GM12878 (cell line): ENCODE measurements at regions not wholly inside any gene's neighbourhood (a gene's known extent, or its start where the extent isn't known, plus 50 kb on each side); places are given as distances from the start of the nearest gene placed in this dataset.

Experiments used
- ATAC-seq: fragments of 200-7000 bp; cut with Tn5 transposase; 3 replicates; pipeline ENCODE4 v1.9.1; 2020; ENCODE audit warnings: mild to moderate bottlenecking, moderate library complexity
- BruUV-seq: library from RNA; stranded (reverse); fragments of 400-500 nt; replicated peaks from 2 replicates; lab custom pipeline; 2021; lab: Mats Ljungman, UMichigan
- CTCF ChIA-PET: fragments of 300-600 bp; sonication (Branson Sonifier 250); formaldehyde crosslinking; extraction: SDS; loops from one replicate; lab custom pipeline; 2021; ENCODE audit warnings: inconsistent platforms; lab: Yijun Ruan, JAX
- POLR2A ChIA-PET: fragments of 350-600 bp; formaldehyde crosslinking; extraction: SDS; loops from one replicate; lab custom pipeline; 2021; ENCODE audit warnings: inconsistent platforms; lab: Charles Lee
- RAD21 ChIA-PET: fragments of 300-600 bp; sonication (Branson Sonifier 250); formaldehyde crosslinking; loops from one replicate; lab custom pipeline; 2023; ENCODE audit warnings: antibody characterized with exemption; ENCODE audit not compliant: unreplicated experiment; lab: Charles Lee
- SMC1A ChIA-PET: fragments of 300-600 bp; sonication (Branson Sonifier 250); formaldehyde crosslinking; loops from one replicate; lab custom pipeline; 2023; ENCODE audit not compliant: unreplicated experiment, uncharacterized antibody; lab: Charles Lee
- DNase-seq: peaks from one replicate; pipeline ENCODE4 v3.0.0-alpha.2; 2011; ENCODE audit warnings: low read depth, low spot score
- FAIRE-seq: peaks from 3 replicates; lab custom pipeline; 2011; peaks lifted over from hg19 to GRCh38; lab: Jason Lieb, UNC
- H2AFZ ChIP-seq: 2 replicates; pipeline ENCODE4 v1.6.0; 2011; ENCODE audit warnings: low read depth, low read length, control low read depth; ENCODE audit not compliant: control insufficient read depth
- H3K27ac ChIP-seq: 2 replicates; pipeline ENCODE4 v1.5.1; 2011; ENCODE audit warnings: control low read depth; ENCODE audit not compliant: control insufficient read depth, insufficient read depth
- H3K27me3 ChIP-seq, 2 experiments: replicated peaks in 1 of 2; 2 replicates each; pipeline versions ENCODE4 v1.6.0 to v1.6.1; 2011; ENCODE audit warnings: low read length in 1 of 2; ENCODE audit not compliant: control insufficient read depth in 2 of 2, insufficient read depth in 2 of 2
- H3K36me3 ChIP-seq, 2 experiments: 2 replicates each; pipeline ENCODE4 v1.5.1; 2011; ENCODE audit warnings: low read length in 1 of 2; ENCODE audit not compliant: control insufficient read depth in 2 of 2, insufficient read depth in 2 of 2
- H3K4me1 ChIP-seq: 2 replicates; pipeline ENCODE4 v1.6.1; 2011; ENCODE audit warnings: mild to moderate bottlenecking, low read length, moderate library complexity, mixed read lengths; ENCODE audit not compliant: control insufficient read depth, insufficient read depth
- H3K4me2 ChIP-seq: 2 replicates; pipeline ENCODE4 v1.6.0; 2011; ENCODE audit warnings: control low read depth; ENCODE audit not compliant: control insufficient read depth, insufficient read depth
- H3K4me3 ChIP-seq: fragments of 200-600 bp; sonication (generic); 2 replicates; pipeline ENCODE4 v1.5.1; 2016
- H3K79me2 ChIP-seq: 2 replicates; pipeline ENCODE4 v1.6.0; 2011; ENCODE audit warnings: low read length; ENCODE audit not compliant: control insufficient read depth, insufficient read depth
- H3K9ac ChIP-seq: 2 replicates; pipeline ENCODE4 v1.8.0; 2011; ENCODE audit warnings: low read length, control low read depth, mixed read lengths; ENCODE audit not compliant: control insufficient read depth, insufficient read depth
- H3K9me3 ChIP-seq: replicated peaks from 3 replicates; pipeline ENCODE4 v1.5.1; 2011; ENCODE audit warnings: mild to moderate bottlenecking, low read length; ENCODE audit not compliant: control insufficient read depth, insufficient read depth
- H4K20me1 ChIP-seq: 2 replicates; pipeline ENCODE4 v1.6.0; 2011; ENCODE audit not compliant: control insufficient read depth, insufficient read depth
- ATF3 ChIP-seq: IDR thresholded peaks from 2 replicates; pipeline ENCODE4 v1.6.1; 2011; ENCODE audit warnings: low read depth, mild to moderate bottlenecking, low read length, moderate library complexity, borderline replicate concordance; ENCODE audit errors: extremely low read depth
- CBX3 ChIP-seq: fragments of 200-600 bp; sonication (generic); IDR thresholded peaks from 2 replicates; pipeline ENCODE4 v1.6.1; 2016; ENCODE audit warnings: low read depth, borderline replicate concordance
- CEBPB ChIP-seq, 2 experiments: fragments of 150-350 bp in 1 of 2; IDR thresholded peaks; 2 replicates each; pipeline ENCODE4 v1.6.1; 2012 to 2014; ENCODE audit warnings: low read depth in 2 of 2, low read length in 2 of 2, borderline replicate concordance in 1 of 2, inconsistent platforms in 1 of 2
- CHD4 ChIP-seq: fragments of 200-600 bp; sonication (generic); IDR thresholded peaks from 2 replicates; pipeline ENCODE4 v1.6.1; 2016; ENCODE audit warnings: mild to moderate bottlenecking
- HCFC1 ChIP-seq: fragments of 150-350 bp; IDR thresholded peaks from 2 replicates; pipeline ENCODE4 v1.6.1; 2014; ENCODE audit warnings: low read length
- IRF4 ChIP-seq: IDR thresholded peaks from 2 replicates; pipeline ENCODE4 v1.6.1; 2011; ENCODE audit warnings: low read depth, low read length
- JUND ChIP-seq: IDR thresholded peaks from 2 replicates; pipeline ENCODE4 v1.6.1; 2012; ENCODE audit warnings: low read depth, mild to moderate bottlenecking, low read length, improper control_type of control experiment, moderate library complexity
- NR2C1 ChIP-seq: fragments of 450-650 bp; IDR thresholded peaks from 2 replicates; pipeline ENCODE4 v1.6.1; 2017; ENCODE audit warnings: antibody characterized with exemption, mild to moderate bottlenecking, moderate library complexity
- NR2F1 ChIP-seq: fragments of 450-650 bp; conservative IDR thresholded peaks from 2 replicates; pipeline ENCODE4 v1.6.1; 2017; ENCODE audit warnings: mild to moderate bottlenecking
- POU2F2 ChIP-seq: IDR thresholded peaks from 3 replicates; pipeline ENCODE4 v1.6.1; 2011; ENCODE audit warnings: low read depth, mild to moderate bottlenecking, low read length, borderline replicate concordance
- TAF1 ChIP-seq: IDR thresholded peaks from 2 replicates; pipeline ENCODE4 v1.6.1; 2011; ENCODE audit warnings: mild to moderate bottlenecking, low read depth, low read length, borderline replicate concordance
- WRNIP1 ChIP-seq: IDR thresholded peaks from 2 replicates; pipeline ENCODE4 v1.6.1; 2011; ENCODE audit warnings: low read depth, low read length, improper control_type of control experiment, borderline replicate concordance
- ZNF207 ChIP-seq: fragments of 450-650 bp; IDR thresholded peaks from 2 replicates; pipeline ENCODE4 v1.6.1; 2014; ENCODE audit warnings: antibody characterized with exemption, mild to moderate bottlenecking, borderline replicate concordance
- ZNF592 ChIP-seq: fragments of 450-650 bp; IDR thresholded peaks from 2 replicates; pipeline ENCODE4 v1.6.1; 2017; ENCODE audit warnings: mild to moderate bottlenecking, moderate library complexity
- WGBS: methylation state at CpG from one replicate; pipeline ENCODE4 v1.1.6; 2016; ENCODE audit warnings: low lambda C conversion rate; ENCODE audit not compliant: insufficient replicate concordance, insufficient coverage; ENCODE audit errors: missing lambda C conversion rate; 5-methylcytosine and 5-hydroxymethylcytosine counted together
- in situ Hi-C: fragments of 300-500 bp; cut with MboI; formaldehyde crosslinking; loops from 9 replicates; pipeline ENCODE4 v1.14.3; 2018; ENCODE audit warnings: mixed read lengths
- intact Hi-C: fragments of 100-400 bp; cut with micrococcal nuclease; formaldehyde crosslinking; loops from one replicate; pipeline ENCODE4 v1.14.2; 2022; ENCODE audit not compliant: unreplicated experiment
- TF ChIP-seq, protein P1 (sequence below): IDR thresholded peaks from 2 replicates; pipeline ENCODE4 v1.6.1; 2012; ENCODE audit warnings: low read length, inconsistent platforms

- TF ChIP-seq HCFC1 = no peak
- no peak for TF ChIP-seq WRNIP1
- no peak for TF ChIP-seq CBX3
- no peak for TF ChIP-seq ATF3
- TF ChIP-seq ZNF207 = no peak
- TF ChIP-seq NR2C1 = no peak
- TF ChIP-seq, protein P1, sequence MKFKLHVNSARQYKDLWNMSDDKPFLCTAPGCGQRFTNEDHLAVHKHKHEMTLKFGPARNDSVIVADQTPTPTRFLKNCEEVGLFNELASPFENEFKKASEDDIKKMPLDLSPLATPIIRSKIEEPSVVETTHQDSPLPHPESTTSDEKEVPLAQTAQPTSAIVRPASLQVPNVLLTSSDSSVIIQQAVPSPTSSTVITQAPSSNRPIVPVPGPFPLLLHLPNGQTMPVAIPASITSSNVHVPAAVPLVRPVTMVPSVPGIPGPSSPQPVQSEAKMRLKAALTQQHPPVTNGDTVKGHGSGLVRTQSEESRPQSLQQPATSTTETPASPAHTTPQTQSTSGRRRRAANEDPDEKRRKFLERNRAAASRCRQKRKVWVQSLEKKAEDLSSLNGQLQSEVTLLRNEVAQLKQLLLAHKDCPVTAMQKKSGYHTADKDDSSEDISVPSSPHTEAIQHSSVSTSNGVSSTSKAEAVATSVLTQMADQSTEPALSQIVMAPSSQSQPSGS = no peak
- no peak for TF ChIP-seq NR2F1
- TF ChIP-seq TAF1 = no peak
- no peak for TF ChIP-seq CEBPB (IDR thresholded peaks at IDR 0.05; ENCODE audit: borderline replicate concordance in 1 of 2, low read depth in 2 of 2, low read length in 2 of 2)
- no peak for TF ChIP-seq IRF4
- no peak for TF ChIP-seq POU2F2
- no peak for TF ChIP-seq JUND
- no peak for TF ChIP-seq CHD4
- no peak for TF ChIP-seq ZNF592
- TF ChIP-seq, all 136 proteins: peak for 0
- CTCF ChIA-PET = interaction anchor here (1.8 kb wide), 1 partner anchor 102 kb away, joined by 6 read pairs; no protein-coding TSS in a partner anchor
- Histone ChIP-seq H2AFZ (no peak overlapping the region), H3K9me3 (no peaks in the 10 kb centered on the region), H3K4me2 (no peak overlapping the region), H3K27me3 (peaks cover 0 to 1% of the 10 kb centered on the region in 2 experiments; a peak in 1 of 4 replicates), H4K20me1 (no peaks in the 10 kb centered on the region), H3K79me2 (no peaks in the 10 kb centered on the region), H3K4me1 (no peaks in the 10 kb centered on the region), H3K36me3 (no peaks in the 10 kb centered on the region), H3K4me3 (no peak overlapping the region), H3K9ac (no peak overlapping the region), H3K27ac (no peak overlapping the region)
- in situ Hi-C loops (no loop called here), intact Hi-C loops (no loop called here)
- FAIRE-seq (no peak), DNase-seq (no peak), ATAC-seq (no peak)
- no TSS peak for BruUV-seq
- POLR2A ChIA-PET = no interaction called here
- 47% methylated on average over 2 of the region's 2 CpGs for whole genome bisulfite sequencing
- SMC1A ChIA-PET = interaction anchor here (1.5 kb wide), 1 partner anchor 98 kb away, joined by 3 read pairs; no protein-coding TSS in a partner anchor
- RAD21 ChIA-PET = no interaction called here
Observed at GRCh38 chr7:25994433-25994994, 157.5 kb upstream of the NFE2L3 start.
